ENCODE measurements at regions not wholly inside any gene's neighbourhood (a gene's known extent, or its start where the extent isn't known, plus 50 kb on each side); places are given as distances from the start of the nearest gene placed in this dataset.

DNA sequence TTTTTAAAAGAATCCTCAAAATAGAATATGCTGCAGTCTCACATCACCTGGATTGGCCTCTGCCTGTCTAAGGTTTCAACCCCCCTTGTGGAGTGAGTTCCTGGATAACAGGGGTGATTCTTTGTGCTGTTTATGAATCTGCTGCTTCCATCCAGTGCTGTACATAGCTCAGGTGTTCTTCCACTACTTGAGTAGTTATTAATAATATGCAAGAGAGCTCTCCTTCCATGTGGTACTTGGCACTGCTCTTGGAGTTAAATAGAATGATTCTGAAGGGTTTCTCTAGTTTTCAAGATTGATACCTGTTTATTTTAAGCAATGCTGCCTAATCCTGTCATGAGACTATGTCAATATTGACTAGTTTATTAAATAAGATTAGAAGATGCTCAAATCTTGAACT lies 273.6 kb downstream of the RDH14 start:
- TF ChIP-seq, protein P1, sequence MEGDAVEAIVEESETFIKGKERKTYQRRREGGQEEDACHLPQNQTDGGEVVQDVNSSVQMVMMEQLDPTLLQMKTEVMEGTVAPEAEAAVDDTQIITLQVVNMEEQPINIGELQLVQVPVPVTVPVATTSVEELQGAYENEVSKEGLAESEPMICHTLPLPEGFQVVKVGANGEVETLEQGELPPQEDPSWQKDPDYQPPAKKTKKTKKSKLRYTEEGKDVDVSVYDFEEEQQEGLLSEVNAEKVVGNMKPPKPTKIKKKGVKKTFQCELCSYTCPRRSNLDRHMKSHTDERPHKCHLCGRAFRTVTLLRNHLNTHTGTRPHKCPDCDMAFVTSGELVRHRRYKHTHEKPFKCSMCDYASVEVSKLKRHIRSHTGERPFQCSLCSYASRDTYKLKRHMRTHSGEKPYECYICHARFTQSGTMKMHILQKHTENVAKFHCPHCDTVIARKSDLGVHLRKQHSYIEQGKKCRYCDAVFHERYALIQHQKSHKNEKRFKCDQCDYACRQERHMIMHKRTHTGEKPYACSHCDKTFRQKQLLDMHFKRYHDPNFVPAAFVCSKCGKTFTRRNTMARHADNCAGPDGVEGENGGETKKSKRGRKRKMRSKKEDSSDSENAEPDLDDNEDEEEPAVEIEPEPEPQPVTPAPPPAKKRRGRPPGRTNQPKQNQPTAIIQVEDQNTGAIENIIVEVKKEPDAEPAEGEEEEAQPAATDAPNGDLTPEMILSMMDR (optimal IDR thresholded peaks at IDR 0.05 in 1 of 3, IDR thresholded peaks at IDR 0.05 in 1 of 3, conservative IDR thresholded peaks at IDR 0.05 in 1 of 3; ENCODE audit: extremely low read depth in 1 of 3, insufficient read depth in 2 of 3, low read length in 3 of 3) = no peak
- TF ChIP-seq EZH2 (IDR thresholded peaks at IDR 0.05; ENCODE audit: low read length) = no peak

All from keratinocyte (primary cell).